K562 (cell line): ENCODE measurements at regions not wholly inside any gene's neighbourhood (a gene's known extent, or its start where the extent isn't known, plus 50 kb on each side); places are given as distances from the start of the nearest gene placed in this dataset.

Experiments
- BRF2 ChIP-seq: IDR thresholded peaks from 3 replicates; pipeline ENCODE4 v1.6.1; 2011; ENCODE audit warnings: borderline replicate concordance, mild to moderate bottlenecking; ENCODE audit not compliant: insufficient read length, insufficient read depth
- CHD1 ChIP-seq: fragments of 200-600 bp; sonication (generic); IDR thresholded peaks from one replicate; pipeline ENCODE4 v1.6.1; 2012; ENCODE audit warnings: mild to moderate bottlenecking, moderate library complexity, low read length, inconsistent platforms
- E2F3 ChIP-seq: fragments of 250-450 bp; sonication (Bioruptor Pico); IDR thresholded peaks from 2 replicates; pipeline ENCODE4 v1.4.0; 2020; ENCODE audit warnings: mild to moderate bottlenecking
- ELF2 ChIP-seq: fragments of 250-450 bp; sonication (Bioruptor Pico); IDR thresholded peaks from 2 replicates; pipeline ENCODE4 v1.5.0; 2021; ENCODE audit warnings: mild to moderate bottlenecking
- ERF ChIP-seq: fragments of 450-650 bp; formaldehyde crosslinking; IDR thresholded peaks from 2 replicates; pipeline ENCODE4 v1.4.0; 2020; ENCODE audit warnings: mild to moderate bottlenecking, mixed read lengths
- FIP1L1 ChIP-seq: fragments of 200-400 bp; formaldehyde crosslinking; IDR thresholded peaks from 2 replicates; pipeline ENCODE4 v1.6.1; 2018; ENCODE audit warnings: mild to moderate bottlenecking, low read depth, low read length; ENCODE audit not compliant: poor library complexity, severe bottlenecking
- HDAC1 ChIP-seq, 2 experiments: fragments of 450-650 bp; IDR thresholded peaks; 2 replicates each; pipeline ENCODE4 v1.6.1; 2016 to 2017; ENCODE audit warnings: inconsistent platforms in 1 of 2, mild to moderate bottlenecking in 1 of 2, moderate library complexity in 1 of 2
- HSF4 ChIP-seq: fragments of 250-450 bp; sonication (Bioruptor Pico); IDR thresholded peaks from 2 replicates; pipeline ENCODE4 v2.1.2; 2022; ENCODE audit warnings: mild to moderate bottlenecking, moderate library complexity, borderline replicate concordance
- JUNB ChIP-seq: fragments of 450-650 bp; formaldehyde crosslinking; conservative IDR thresholded peaks from 2 replicates; pipeline ENCODE4 v1.4.0; 2020; ENCODE audit warnings: mild to moderate bottlenecking
- SFPQ ChIP-seq: fragments of 200-400 bp; formaldehyde crosslinking; IDR thresholded peaks from 2 replicates; pipeline ENCODE4 v1.6.1; 2017; ENCODE audit warnings: mild to moderate bottlenecking, low read depth, low read length, moderate library complexity
- STAT5A ChIP-seq: IDR thresholded peaks from 2 replicates; pipeline ENCODE4 v1.6.1; 2012; ENCODE audit warnings: low read length, inconsistent platforms, borderline replicate concordance
- TSHZ1 ChIP-seq: fragments of 250-450 bp; sonication (Bioruptor Pico); IDR thresholded peaks from 2 replicates; pipeline ENCODE4 v1.4.0; 2020; ENCODE audit warnings: mild to moderate bottlenecking, moderate library complexity
- ZNF175 ChIP-seq: fragments of 200-800 bp; sonication (Bioruptor generic); IDR thresholded peaks from 2 replicates; pipeline ENCODE4 v1.6.1; 2016; ENCODE audit warnings: low read depth, mild to moderate bottlenecking, missing genetic modification characterization, missing compliant biosample characterization
- ZNF764 ChIP-seq: fragments of 250-450 bp; sonication (Bioruptor Pico); IDR thresholded peaks from 2 replicates; pipeline ENCODE4 v1.4.0; 2020; ENCODE audit warnings: low read depth, mild to moderate bottlenecking, moderate library complexity
- ZNF79 ChIP-seq: fragments of 250-450 bp; sonication (Bioruptor Pico); IDR thresholded peaks from 2 replicates; pipeline ENCODE4 v1.4.0; 2020; ENCODE audit warnings: low read depth, mild to moderate bottlenecking, moderate library complexity
- TF ChIP-seq, protein P1 (sequence below): fragments of 250-450 bp; sonication (Bioruptor Pico); IDR thresholded peaks from 2 replicates; pipeline ENCODE4 v1.4.0; 2020; ENCODE audit warnings: borderline replicate concordance

DNA sequence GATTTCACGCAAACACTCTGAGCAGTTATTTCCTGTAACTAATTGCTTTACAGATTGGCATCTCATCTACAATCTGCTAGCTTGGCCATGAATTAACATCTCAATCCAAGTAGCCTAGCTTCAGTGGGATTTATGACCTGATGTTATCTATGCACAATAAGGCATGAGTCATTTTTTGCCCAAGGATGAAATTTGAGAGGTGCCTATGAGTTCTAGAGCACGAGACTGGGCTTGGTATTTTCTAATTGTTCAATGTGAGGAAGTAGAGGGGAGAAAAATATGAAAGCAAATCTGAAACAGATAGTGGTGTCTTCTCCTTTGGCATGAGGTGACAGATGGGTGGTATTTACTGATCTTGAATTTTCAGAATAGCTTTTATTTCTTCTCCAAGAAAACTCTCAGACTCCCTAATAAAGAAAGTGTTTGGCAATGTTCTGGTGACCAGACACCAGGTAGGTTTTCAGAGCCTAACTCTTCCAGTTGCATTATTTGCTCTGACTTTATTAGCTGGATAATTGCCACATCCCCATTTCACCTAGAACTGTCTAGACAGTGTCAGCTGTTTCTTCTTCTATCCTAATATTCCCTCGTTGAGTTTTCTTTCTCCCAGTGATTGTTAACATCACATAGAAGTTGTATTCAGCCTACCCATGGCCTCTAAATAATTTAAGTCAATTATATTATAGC, 301.0 kb upstream of the UMPS start (continued):
- TF ChIP-seq ZNF175 (CRISPR knock-in tag) = no peak
- TF ChIP-seq SFPQ = no peak
- TF ChIP-seq ERF (CRISPR knock-in tag) = no peak
- TF ChIP-seq, protein P1, sequence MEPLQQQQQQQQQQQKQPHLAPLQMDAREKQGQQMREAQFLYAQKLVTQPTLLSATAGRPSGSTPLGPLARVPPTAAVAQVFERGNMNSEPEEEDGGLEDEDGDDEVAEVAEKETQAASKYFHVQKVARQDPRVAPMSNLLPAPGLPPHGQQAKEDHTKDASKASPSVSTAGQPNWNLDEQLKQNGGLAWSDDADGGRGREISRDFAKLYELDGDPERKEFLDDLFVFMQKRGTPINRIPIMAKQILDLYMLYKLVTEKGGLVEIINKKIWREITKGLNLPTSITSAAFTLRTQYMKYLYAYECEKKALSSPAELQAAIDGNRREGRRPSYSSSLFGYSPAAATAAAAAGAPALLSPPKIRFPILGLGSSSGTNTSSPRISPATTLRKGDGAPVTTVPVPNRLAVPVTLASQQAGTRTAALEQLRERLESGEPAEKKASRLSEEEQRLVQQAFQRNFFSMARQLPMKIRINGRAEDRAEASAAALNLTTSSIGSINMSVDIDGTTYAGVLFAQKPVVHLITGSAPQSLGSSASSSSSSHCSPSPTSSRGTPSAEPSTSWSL (CRISPR knock-in tag) = no peak
- no peak for TF ChIP-seq JUNB
- TF ChIP-seq FIP1L1 = no peak
- TF ChIP-seq STAT5A = no peak
- TF ChIP-seq ZNF764 (CRISPR knock-in tag) = no peak
- TF ChIP-seq HSF4 (CRISPR knock-in tag) = no peak
- no peak for TF ChIP-seq E2F3
- TF ChIP-seq ELF2 = no peak
- TF ChIP-seq HDAC1 (IDR thresholded peaks at IDR 0.05) = no peak
- TF ChIP-seq TSHZ1 (CRISPR knock-in tag) = no peak
- no peak for TF ChIP-seq CHD1
- TF ChIP-seq BRF2 = no peak
- TF ChIP-seq ZNF79 (CRISPR knock-in tag) = no peak
